ENCODE measurements at regions not wholly inside any gene's neighbourhood (a gene's known extent, or its start where the extent isn't known, plus 50 kb on each side); places are given as distances from the start of the nearest gene placed in this dataset.
"Not testable (repeated sequence)": the region's sequence is repeated elsewhere in the genome, so short reads cannot be mapped to it uniquely, and the experiment has no call there.

GRCh38 chr14:58762629-58763028, 124.9 kb downstream of the DACT1 start:
- intact Hi-C loops (cut with DNase I, micrococcal nuclease): no loop called here
- ATAC-seq (no peak), DNase-seq (no peak)
- Mint-ChIP-seq H3K27me3 (no peaks in the 10 kb centered on the region), H3K27ac (no peak overlapping the region), H3K4me1 (no peaks in the 10 kb centered on the region), H3K4me3 (no peak overlapping the region), H3K36me3 (ENCODE audit: low read depth) (no peaks in the 10 kb centered on the region), H3K9me3 (ENCODE audit: low read depth) (no peaks in the 10 kb centered on the region)
- ChIA-PET CTCF (interaction anchor here (1.2 kb wide), 1 partner anchor 10 kb away, joined by 3 read pairs; no protein-coding TSS in a partner anchor), POLR2A (interaction anchor here (0.6 kb wide), 1 partner anchor 32 kb away, joined by 3 read pairs; no protein-coding TSS in a partner anchor)

GRCh38 chr14:58763210-58763609, 125.4 kb downstream of the DACT1 start:
- H3K9me3 Mint-ChIP-seq (ENCODE audit: low read depth): no peaks in the 10 kb centered on the region
- DNase-seq (no peak), ATAC-seq (no peak)
- H3K36me3 Mint-ChIP-seq (ENCODE audit: low read depth): no peaks in the 10 kb centered on the region
- POLR2A ChIA-PET: interaction anchor here (0.6 kb wide), 1 partner anchor 32 kb away, joined by 3 read pairs; no protein-coding TSS in a partner anchor
- intact Hi-C loops (cut with DNase I, micrococcal nuclease): no loop called here
- no peaks in the 10 kb centered on the region for H3K27me3 Mint-ChIP-seq
- H3K27ac Mint-ChIP-seq: no peak overlapping the region
- no peak overlapping the region for H3K4me3 Mint-ChIP-seq
- CTCF ChIA-PET: interaction anchor here (1.2 kb wide), 1 partner anchor 11 kb away, joined by 3 read pairs; no protein-coding TSS in a partner anchor
- H3K4me1 Mint-ChIP-seq: no peaks in the 10 kb centered on the region

GRCh38 chr14:58765418-58765831, 127.7 kb downstream of the DACT1 start:
- ATAC-seq: no peak
- POLR2A ChIA-PET: no interaction called here

GRCh38 chr14:58765843-58766242, 128.1 kb downstream of the DACT1 start:
- H3K27ac Mint-ChIP-seq: no peak overlapping the region
- ChIA-PET POLR2A (no interaction called here), CTCF (no interaction called here)
- H3K36me3 Mint-ChIP-seq (ENCODE audit: low read depth): no peaks in the 10 kb centered on the region
- H3K4me3 Mint-ChIP-seq: no peak overlapping the region
- H3K4me1 Mint-ChIP-seq: no peaks in the 10 kb centered on the region
- ATAC-seq: no peak
- intact Hi-C loops (cut with DNase I, micrococcal nuclease): no loop called here
- no peaks in the 10 kb centered on the region for H3K27me3 Mint-ChIP-seq
- no peak for DNase-seq
- H3K9me3 Mint-ChIP-seq (ENCODE audit: low read depth): no peaks in the 10 kb centered on the region

More at GRCh38 chr14:58765418-58765831, 127.7 kb downstream of the DACT1 start:
- H3K27ac Mint-ChIP-seq: no peak overlapping the region
- intact Hi-C loops (cut with DNase I, micrococcal nuclease): no loop called here
- H3K9me3 Mint-ChIP-seq (ENCODE audit: low read depth): no peaks in the 10 kb centered on the region
- H3K36me3 Mint-ChIP-seq (ENCODE audit: low read depth): no peaks in the 10 kb centered on the region
- CTCF ChIA-PET: no interaction called here
- no peaks in the 10 kb centered on the region for H3K27me3 Mint-ChIP-seq
- no peak for DNase-seq
- H3K4me3 Mint-ChIP-seq: no peak overlapping the region
- no peaks in the 10 kb centered on the region for H3K4me1 Mint-ChIP-seq

GRCh38 chr14:58769011-58769643, 131.4 kb downstream of the DACT1 start:
- H3K36me3 Mint-ChIP-seq (ENCODE audit: low read depth): no peaks in the 10 kb centered on the region
- ATAC-seq (no peak), DNase-seq (no peak)
- ChIA-PET CTCF (no interaction called here), POLR2A (no interaction called here)
- no peaks in the 10 kb centered on the region for H3K4me1 Mint-ChIP-seq
- no peak overlapping the region for H3K4me3 Mint-ChIP-seq
- no peak overlapping the region for H3K27ac Mint-ChIP-seq
- no peaks in the 10 kb centered on the region for H3K9me3 Mint-ChIP-seq (ENCODE audit: low read depth)
- H3K27me3 Mint-ChIP-seq: no peaks in the 10 kb centered on the region
- intact Hi-C loops (cut with DNase I, micrococcal nuclease): no loop called here

GRCh38 chr14:58769771-58770170, 132.0 kb downstream of the DACT1 start:
- Mint-ChIP-seq H3K9me3 (ENCODE audit: low read depth) (no peaks in the 10 kb centered on the region), H3K27ac (no peak overlapping the region), H3K36me3 (ENCODE audit: low read depth) (no peaks in the 10 kb centered on the region), H3K4me1 (no peaks in the 10 kb centered on the region), H3K4me3 (no peak overlapping the region), H3K27me3 (no peaks in the 10 kb centered on the region)
- intact Hi-C loops (cut with DNase I, micrococcal nuclease): no loop called here
- ChIA-PET POLR2A (no interaction called here), CTCF (no interaction called here)
- DNase-seq (no peak), ATAC-seq (no peak)

GRCh38 chr14:58770491-58770982, 132.8 kb downstream of the DACT1 start:
- intact Hi-C loops (cut with DNase I, micrococcal nuclease): no loop called here
- H3K9me3 Mint-ChIP-seq (ENCODE audit: low read depth): no peaks in the 10 kb centered on the region
- H3K27ac Mint-ChIP-seq: no peak overlapping the region
- ChIA-PET POLR2A (no interaction called here), CTCF (interaction anchor here (0.6 kb wide), 1 partner anchor 43 kb away, joined by 3 read pairs; no protein-coding TSS in a partner anchor)
- DNase-seq: no peak
- H3K4me3 Mint-ChIP-seq: no peak overlapping the region
- H3K4me1 Mint-ChIP-seq: no peaks in the 10 kb centered on the region
- H3K36me3 Mint-ChIP-seq (ENCODE audit: low read depth): no peaks in the 10 kb centered on the region
- ATAC-seq: no peak
- no peaks in the 10 kb centered on the region for H3K27me3 Mint-ChIP-seq

GRCh38 chr14:58771016-58771415, 133.3 kb downstream of the DACT1 start:
- Mint-ChIP-seq H3K27ac (no peak overlapping the region), H3K4me1 (no peaks in the 10 kb centered on the region), H3K4me3 (no peak overlapping the region), H3K9me3 (ENCODE audit: low read depth) (no peaks in the 10 kb centered on the region), H3K27me3 (no peaks in the 10 kb centered on the region), H3K36me3 (ENCODE audit: low read depth) (no peaks in the 10 kb centered on the region)
- intact Hi-C loops (cut with DNase I, micrococcal nuclease): no loop called here
- ATAC-seq (no peak), DNase-seq (no peak)
- POLR2A ChIA-PET: no interaction called here
- CTCF ChIA-PET: interaction anchor here (0.6 kb wide), 1 partner anchor 42 kb away, joined by 3 read pairs; no protein-coding TSS in a partner anchor

- ATAC-seq: no peak
- DNase-seq: no peak
- CTCF ChIA-PET: no interaction called here
- intact Hi-C loops (cut with DNase I, micrococcal nuclease): no loop called here
- Mint-ChIP-seq H3K4me3 (no peak overlapping the region), H3K27me3 (no peaks in the 10 kb centered on the region), H3K27ac (no peak overlapping the region), H3K4me1 (no peaks in the 10 kb centered on the region), H3K9me3 (ENCODE audit: low read depth) (no peaks in the 10 kb centered on the region), H3K36me3 (ENCODE audit: low read depth) (no peaks in the 10 kb centered on the region)
- POLR2A ChIA-PET: interaction anchor here (0.6 kb wide), 1 partner anchor 12 kb away, joined by 3 read pairs; no protein-coding TSS in a partner anchor
These were observed 134.4 kb downstream of the DACT1 start for GRCh38 chr14:58772116-58772515.

- DNase-seq (no peak), ATAC-seq (no peak)
- ChIA-PET POLR2A (no interaction called here), CTCF (no interaction called here)
- no peaks in the 10 kb centered on the region for H3K27me3 Mint-ChIP-seq
- no peaks in the 10 kb centered on the region for H3K4me1 Mint-ChIP-seq
- H3K4me3 Mint-ChIP-seq: no peak overlapping the region
- no peak overlapping the region for H3K27ac Mint-ChIP-seq
- H3K9me3 Mint-ChIP-seq (ENCODE audit: low read depth): no peaks in the 10 kb centered on the region
- no peaks in the 10 kb centered on the region for H3K36me3 Mint-ChIP-seq (ENCODE audit: low read depth)
- intact Hi-C loops (cut with DNase I, micrococcal nuclease): no loop called here
These were observed 135.2 kb downstream of the DACT1 start for GRCh38 chr14:58772794-58773620.

- POLR2A ChIA-PET: no interaction called here
- DNase-seq (no peak), ATAC-seq (no peak)
- CTCF ChIA-PET: no interaction called here
- Mint-ChIP-seq H3K4me3 (no peak overlapping the region), H3K4me1 (no peaks in the 10 kb centered on the region), H3K27me3 (no peaks in the 10 kb centered on the region), H3K27ac (no peak overlapping the region), H3K36me3 (ENCODE audit: low read depth) (no peaks in the 10 kb centered on the region), H3K9me3 (ENCODE audit: low read depth) (no peaks in the 10 kb centered on the region)
- intact Hi-C loops (cut with DNase I, micrococcal nuclease): no loop called here
These were observed 136.8 kb downstream of the DACT1 start for GRCh38 chr14:58774531-58774930.

GRCh38 chr14:58775130-58775529, 137.4 kb downstream of the DACT1 start:
- CTCF ChIA-PET; H3K9me3 Mint-ChIP-seq (ENCODE audit: low read depth); intact Hi-C loops (cut with DNase I, micrococcal nuclease); H3K27me3 Mint-ChIP-seq; H3K36me3 Mint-ChIP-seq (ENCODE audit: low read depth); ATAC-seq; POLR2A ChIA-PET; H3K27ac Mint-ChIP-seq; H3K4me3 Mint-ChIP-seq; DNase-seq; H3K4me1 Mint-ChIP-seq: not testable (repeated sequence)
